ENCODE measurements at regions not wholly inside any gene's neighbourhood (a gene's known extent, or its start where the extent isn't known, plus 50 kb on each side); places are given as distances from the start of the nearest gene placed in this dataset.

- ATAC-seq, result no peak
- H4K20me1 ChIP-seq (ENCODE audit: insufficient read depth), result no peaks in the 10 kb centered on the region
- H3K4me2 ChIP-seq (ENCODE audit: low read length), result no peak overlapping the region
- H3K9ac ChIP-seq (ENCODE audit: low read length), result no peak overlapping the region
- CTCF ChIA-PET, result no interaction called here
- no peaks in the 10 kb centered on the region for H3K79me2 ChIP-seq (ENCODE audit: insufficient read depth, low read length)
- H2AFZ ChIP-seq (ENCODE audit: low read depth, low read length, poor library complexity, severe bottlenecking), result no peak overlapping the region
- POLR2A ChIA-PET, result no interaction called here
- no peak for DNase-seq (ENCODE audit: low read depth, low spot score)
- peaks cover 14 to 17% of the 10 kb centered on the region in 2 experiments; a peak in 2 of 4 replicates for H3K9me3 ChIP-seq (ENCODE audit: control insufficient read depth in 1 of 2, insufficient read depth in 1 of 2, low read depth in 1 of 2, low read length in 2 of 2)
- no TSS peak for BruUV-seq (replicated peaks)
- no peaks in the 10 kb centered on the region for H3K27me3 ChIP-seq (ENCODE audit: insufficient read depth, low read length)
- H3K27ac ChIP-seq (ENCODE audit: low read depth, low read length), result no peak overlapping the region
- intact Hi-C loops (cut with micrococcal nuclease), result no loop called here
- no peaks in the 10 kb centered on the region; a peak in 1 of 4 replicates for H3K36me3 ChIP-seq (ENCODE audit: control insufficient read depth in 1 of 2, insufficient read depth in 2 of 2, low read length in 2 of 2)
- RAD21 ChIA-PET (ENCODE audit: low non-redundant PET in 1 of 2, low total read pairs in 2 of 2, uncharacterized antibody in 2 of 2, unreplicated experiment in 2 of 2), result no interaction called here
- H3K4me1 ChIP-seq (ENCODE audit: control insufficient read depth in 1 of 2, insufficient read depth in 2 of 2, low read length in 2 of 2), result no peaks in the 10 kb centered on the region
- no peak for TF ChIP-seq CTCF (IDR thresholded peaks at IDR 0.05 in 2 of 3, conservative IDR thresholded peaks at IDR 0.05 in 1 of 3; ENCODE audit: borderline replicate concordance in 1 of 3, insufficient read depth in 1 of 3, low read depth in 2 of 3, low read length in 2 of 3)
- no peak for TF ChIP-seq EGR1 (IDR thresholded peaks at IDR 0.05; ENCODE audit: low read depth)
- TF ChIP-seq REST (IDR thresholded peaks at IDR 0.05; ENCODE audit: low read depth), result no peak
- TF ChIP-seq ZBTB33 (IDR thresholded peaks at IDR 0.05; ENCODE audit: extremely low read depth, insufficient replicate concordance, low read length), result no peak
- no peak for TF ChIP-seq SRF (IDR thresholded peaks at IDR 0.05; ENCODE audit: low read depth)
- no peak for TF ChIP-seq SIN3A (IDR thresholded peaks at IDR 0.05; ENCODE audit: low read depth)
- no peak for TF ChIP-seq ATF3 (IDR thresholded peaks at IDR 0.05)
- no peak for TF ChIP-seq ZFX (IDR thresholded peaks at IDR 0.05)
- no peak for TF ChIP-seq MAX (IDR thresholded peaks at IDR 0.05)
- no peak for TF ChIP-seq CEBPB (IDR thresholded peaks at IDR 0.05; ENCODE audit: low read depth)
- no peak for TF ChIP-seq POLR2AphosphoS5 (IDR thresholded peaks at IDR 0.05; ENCODE audit: low read depth, low read length)
- no peak for TF ChIP-seq POLR2A (IDR thresholded peaks at IDR 0.05; ENCODE audit: borderline replicate concordance, extremely low read depth, insufficient read depth, insufficient read length)
- TF ChIP-seq EZH2 (IDR thresholded peaks at IDR 0.05), result no peak
- no peak for TF ChIP-seq SP1 (IDR thresholded peaks at IDR 0.05; ENCODE audit: low read depth)
- TF ChIP-seq EZH2phosphoT487 (IDR thresholded peaks at IDR 0.05; ENCODE audit: borderline replicate concordance), result no peak
- TF ChIP-seq RAD21 (IDR thresholded peaks at IDR 0.05; ENCODE audit: low read depth), result no peak
- no peak for TF ChIP-seq ZNF274 (IDR thresholded peaks at IDR 0.05; ENCODE audit: low read depth, low read length)
- no peak overlapping the region for H3K4me3 ChIP-seq (replicated peaks in 1 of 2; ENCODE audit: low read depth in 1 of 2, low read length in 2 of 2)
- no peaks in the 10 kb centered on the region for H3K9me2 ChIP-seq (ENCODE audit: insufficient read depth)
These were observed 362.6 kb upstream of the MGMT start for GRCh38 chr10:129104266-129105045.
